GM21526 (cell line): ENCODE measurements at regions not wholly inside any gene's neighbourhood (a gene's known extent, or its start where the extent isn't known, plus 50 kb on each side); places are given as distances from the start of the nearest gene placed in this dataset.

Experiments used
- ATAC-seq: cut with Tn5 transposase; IDR thresholded peaks from one replicate; pipeline ENCODE4 v1.9.1; 2021; ENCODE audit warnings: moderate library complexity; ENCODE audit not compliant: unreplicated experiment, low FRiP score

DNA sequence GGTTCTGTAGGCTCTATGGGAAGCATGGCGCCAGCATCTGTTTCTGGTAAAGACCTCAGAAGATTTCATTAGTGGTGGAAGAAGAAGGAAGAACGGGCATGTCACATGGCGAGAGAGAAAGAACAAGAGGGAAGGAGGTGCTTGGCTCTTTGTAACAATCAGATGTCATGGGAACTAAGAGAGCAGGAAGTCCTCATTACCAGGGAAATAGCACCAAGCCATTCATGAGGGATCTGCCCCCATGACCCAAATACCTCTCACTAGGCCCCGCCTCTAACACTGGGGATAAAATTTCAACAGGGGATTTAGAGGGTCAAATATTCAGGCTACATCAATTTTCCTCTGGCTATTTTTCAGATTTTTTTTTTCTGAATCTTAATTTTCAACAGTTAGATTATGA is 954.3 kb downstream of the SQOR start:
- ATAC-seq, result no peak

DNA sequence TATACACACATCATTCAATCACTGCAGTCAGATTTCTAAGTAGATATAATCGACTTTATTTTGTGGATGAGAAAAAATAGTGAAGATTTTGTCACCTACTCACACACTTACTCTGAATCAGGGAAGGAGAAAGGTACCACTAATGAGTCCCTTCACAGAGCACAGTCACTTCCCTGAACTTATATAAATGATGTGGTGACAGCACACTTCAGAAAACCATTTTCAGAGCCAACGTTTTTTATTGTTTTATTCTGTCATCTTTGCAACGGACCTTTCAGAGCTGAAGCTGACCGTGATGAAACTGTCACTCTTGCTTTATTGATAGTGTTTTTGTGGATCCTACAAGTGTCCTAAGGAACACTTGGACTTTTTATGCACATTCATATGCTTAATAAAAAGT is 956.6 kb downstream of the SQOR start:
- ATAC-seq, result no peak

DNA sequence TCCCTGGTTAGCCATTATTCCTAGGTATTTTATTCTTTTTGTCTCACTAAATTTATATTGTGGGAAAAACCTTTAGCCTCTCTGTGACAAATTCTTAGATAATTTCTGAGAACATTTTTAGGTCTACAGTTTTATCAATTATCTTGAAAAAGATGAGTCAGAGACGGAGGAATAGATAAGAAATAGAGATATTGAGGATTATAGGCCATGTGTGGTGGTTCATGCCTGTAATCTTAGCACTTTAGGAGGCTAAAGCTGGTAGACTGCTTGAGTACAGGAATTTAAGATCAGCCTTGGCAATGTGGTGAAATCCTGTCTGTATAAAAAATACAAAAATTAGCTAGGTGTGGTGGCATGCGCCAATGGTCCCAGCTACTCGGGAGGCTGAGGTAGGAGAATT is 960.2 kb downstream of the SQOR start:
- no peak for ATAC-seq

DNA sequence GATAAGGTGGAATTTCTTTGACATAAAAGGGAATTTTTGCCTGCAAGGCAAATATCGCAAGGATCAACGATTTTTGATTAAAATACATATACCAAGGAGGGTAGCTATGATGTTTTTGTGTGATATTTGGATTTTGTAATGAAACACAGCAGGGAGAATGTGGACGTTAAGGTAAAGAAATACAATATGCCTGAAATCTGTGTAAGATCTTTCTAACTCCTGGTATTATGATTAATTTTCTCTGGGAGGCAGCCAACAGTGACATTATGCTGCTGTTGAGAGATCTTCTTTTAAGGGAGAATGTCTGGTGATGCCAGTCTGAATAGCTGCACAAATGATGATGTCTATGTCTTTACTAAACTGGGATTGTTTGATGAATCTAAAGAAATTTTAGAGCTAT is 972.2 kb downstream of the SQOR start:
- ATAC-seq, result no peak

DNA sequence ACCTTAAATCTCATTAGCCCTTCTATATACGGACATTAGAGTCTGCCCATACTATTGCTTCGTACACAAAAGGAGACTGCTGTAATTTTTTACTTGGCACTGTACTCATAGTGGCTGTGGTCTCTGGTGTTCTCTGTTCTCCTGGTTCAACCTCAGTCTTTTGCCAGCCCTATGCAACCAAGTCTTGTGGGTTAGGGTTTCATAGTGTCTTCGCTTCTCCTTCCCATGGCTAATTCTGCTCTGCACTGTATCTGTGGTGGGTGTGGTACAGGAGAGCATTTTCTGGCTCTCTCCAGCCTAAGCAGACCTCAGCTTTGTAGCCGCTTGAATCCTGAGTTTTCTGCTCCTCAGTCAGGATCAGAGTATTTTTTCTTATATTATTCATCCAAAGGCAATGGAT is 981.2 kb downstream of the SQOR start:
- no peak for ATAC-seq

DNA sequence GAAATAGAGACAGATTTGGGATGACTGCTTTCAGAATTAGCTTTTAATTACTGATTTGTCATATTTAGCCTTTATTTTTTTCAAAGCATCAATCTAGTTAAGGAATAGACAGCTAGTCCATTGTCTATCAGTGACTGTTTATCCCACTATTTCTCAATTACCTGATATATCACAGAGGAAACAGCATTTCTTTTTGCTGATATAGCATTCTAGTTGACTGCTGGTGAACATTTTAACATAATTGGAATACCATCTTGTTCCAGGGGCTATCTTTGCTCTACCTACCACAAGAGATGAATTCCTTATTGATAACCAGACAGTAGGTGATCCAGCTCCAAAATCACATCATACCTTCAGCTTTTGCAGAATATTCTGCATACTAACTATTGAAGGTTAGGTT is 982.7 kb downstream of the SQOR start:
- ATAC-seq, result no peak

DNA sequence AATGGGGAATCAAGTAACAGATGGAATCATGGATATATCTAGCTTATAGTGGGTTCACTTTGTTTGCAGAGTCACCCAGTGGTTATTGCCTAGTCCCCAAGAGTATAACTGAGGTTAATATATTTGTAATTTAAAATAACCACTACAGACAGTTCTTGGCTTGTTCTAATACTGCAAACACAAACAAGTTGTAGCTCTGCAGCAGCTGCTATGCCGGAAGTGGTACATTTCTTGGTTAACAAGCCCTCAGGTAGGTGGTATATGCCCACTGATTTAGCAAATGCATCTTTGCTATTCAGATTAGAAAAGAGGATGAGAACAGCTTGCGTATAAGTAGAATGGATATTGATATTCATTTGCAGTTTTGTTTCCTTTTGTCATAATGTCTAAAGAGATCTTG is 984.2 kb downstream of the SQOR start:
- ATAC-seq, result no peak

DNA sequence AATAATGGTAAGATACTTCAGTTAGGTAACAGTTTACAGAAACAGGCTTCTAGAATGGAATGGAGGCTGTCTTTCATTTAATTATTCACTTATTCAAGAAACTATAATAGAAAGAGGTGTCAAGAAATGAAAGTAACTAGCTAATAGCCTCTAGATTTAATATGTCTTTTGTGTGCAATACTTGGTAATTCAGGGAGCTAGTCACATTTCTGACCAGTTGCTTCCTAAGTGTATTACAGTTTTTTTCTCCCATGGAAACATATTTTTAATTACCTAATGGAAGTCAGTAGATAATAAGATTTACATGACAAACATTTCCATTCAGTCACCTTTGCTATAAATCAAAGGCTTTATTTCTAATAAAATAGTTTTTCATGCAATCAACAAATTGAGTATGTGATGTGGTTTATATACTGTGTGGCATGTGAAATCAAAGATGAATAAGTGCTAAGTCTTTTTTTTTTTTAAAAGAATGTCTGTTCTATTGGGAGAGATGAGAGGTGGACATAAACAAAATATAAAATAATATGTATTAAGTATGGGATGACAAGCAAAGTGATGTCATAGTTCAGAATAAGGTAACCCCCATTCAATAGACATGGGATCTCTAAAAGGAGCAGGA is 985.7 kb downstream of the SQOR start:
- no peak for ATAC-seq

DNA sequence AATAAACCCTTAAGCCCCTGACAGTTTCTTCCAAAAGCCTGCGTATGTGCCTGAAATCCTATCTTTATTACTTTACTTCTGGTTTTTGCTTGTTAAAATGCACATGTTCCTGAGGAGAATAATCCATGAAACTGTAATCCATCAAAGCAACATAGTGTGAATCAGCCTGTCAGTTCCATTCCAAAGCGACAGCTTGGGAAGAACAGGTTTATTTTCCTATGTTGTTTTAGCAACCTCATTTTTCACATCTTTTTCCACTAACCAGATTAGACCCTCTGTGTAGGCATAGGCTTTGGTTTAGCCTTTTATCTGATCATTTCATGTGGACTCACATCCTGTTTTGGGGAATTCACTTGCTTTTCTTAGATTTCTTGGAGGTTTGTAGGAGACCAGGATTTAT is 988.0 kb downstream of the SQOR start:
- ATAC-seq, result no peak

DNA sequence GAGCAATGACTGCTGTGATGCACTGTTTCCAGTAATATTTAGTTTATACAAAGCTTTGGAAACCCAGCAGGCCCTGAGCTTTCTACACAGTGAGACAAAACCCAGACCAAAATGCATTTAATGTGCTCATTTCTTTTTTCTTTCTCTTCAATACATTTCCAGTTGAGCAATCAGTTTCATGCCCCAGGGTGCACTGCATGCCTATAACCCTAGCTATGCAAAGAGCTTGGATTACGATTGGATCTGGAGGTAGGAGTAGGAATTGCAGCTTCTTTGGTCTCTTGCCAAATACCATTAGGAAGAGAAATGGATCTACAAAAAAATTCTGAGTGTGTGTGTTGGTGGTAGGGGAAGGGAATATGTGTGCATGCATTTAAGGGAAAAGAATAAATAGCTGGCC is 1001.4 kb downstream of the SQOR start:
- ATAC-seq, result no peak

DNA sequence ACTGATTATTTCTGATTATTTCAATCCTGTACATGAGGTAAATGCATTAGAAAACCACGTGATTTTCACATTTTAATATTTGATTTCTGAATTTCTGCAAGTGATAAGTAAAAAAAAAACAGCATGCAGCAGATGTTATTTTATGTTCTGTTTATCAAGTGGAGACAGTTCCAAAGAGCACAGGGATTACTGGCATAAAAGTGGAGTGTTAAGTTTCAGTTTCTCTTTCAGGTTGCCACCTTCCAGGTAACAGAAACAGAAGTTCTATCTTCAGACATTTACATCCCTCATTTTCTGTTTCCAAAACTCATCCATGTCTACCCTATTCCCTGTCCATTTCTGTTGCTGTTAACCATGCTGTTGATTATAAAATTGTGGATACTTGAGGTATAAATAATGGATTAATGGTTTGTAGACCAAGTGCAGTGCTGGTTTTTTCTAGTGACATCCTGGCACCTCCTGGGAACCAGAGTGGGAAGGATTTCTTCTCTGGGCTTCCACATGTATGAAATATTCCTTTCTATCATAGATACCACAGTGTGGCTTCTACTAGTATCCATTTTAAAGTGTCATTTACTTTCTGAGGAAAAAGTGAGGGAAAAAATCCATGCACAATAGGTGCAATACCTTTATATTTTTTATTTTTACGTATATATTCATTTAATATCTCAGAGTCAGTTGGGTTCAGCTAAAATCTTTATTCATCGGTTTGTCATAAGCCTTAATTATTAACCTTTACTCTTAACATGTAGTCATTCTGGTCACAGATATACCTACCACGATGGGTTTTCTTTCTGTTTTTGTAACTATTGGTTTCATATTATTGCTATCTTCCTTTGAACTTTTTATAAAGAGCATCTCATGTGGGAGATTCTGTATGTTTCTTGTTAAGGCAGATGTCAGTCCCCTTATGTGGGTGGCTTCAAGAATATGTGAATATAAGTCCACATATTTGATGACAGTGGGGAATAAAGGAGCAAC is 1010.0 kb downstream of the SQOR start:
- ATAC-seq, result no peak

DNA sequence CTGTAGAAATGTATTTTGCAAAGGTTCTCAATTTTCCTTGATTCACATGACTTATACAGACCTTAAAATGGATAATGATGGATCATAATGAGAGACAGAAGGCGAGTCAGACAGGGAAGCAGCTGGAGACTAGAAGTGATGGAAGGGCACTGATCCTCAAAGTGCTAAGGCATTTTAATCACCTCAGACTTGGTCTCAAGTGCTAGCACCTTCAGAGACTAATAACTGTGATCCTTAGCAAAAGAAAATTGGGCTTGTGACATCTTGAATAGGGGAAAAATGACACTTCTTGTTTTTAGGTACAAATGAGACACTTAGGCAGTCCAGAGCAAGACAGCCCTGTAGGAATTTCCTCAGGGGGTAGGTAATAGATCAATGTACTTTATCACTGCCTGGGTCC is 1011.7 kb downstream of the SQOR start:
- no peak for ATAC-seq

DNA sequence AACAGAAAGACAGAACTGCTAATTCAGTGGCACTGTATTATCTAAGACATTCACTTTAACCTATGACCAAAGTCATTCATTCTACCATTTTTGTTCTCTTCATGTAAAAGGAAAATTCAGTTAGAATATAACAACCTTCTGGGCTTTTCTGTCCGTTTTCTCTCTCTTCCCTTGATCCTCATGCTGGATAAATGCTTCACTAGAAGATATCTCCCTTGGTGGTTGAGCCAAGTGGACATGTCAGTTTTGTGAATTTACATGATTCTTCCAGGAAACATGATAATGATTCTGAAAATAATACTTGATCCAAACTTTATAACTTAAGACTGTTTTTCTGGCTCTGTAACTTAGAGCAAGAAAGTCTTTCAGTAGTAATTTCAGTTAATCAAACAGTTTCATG is 1012.2 kb downstream of the SQOR start:
- ATAC-seq, result no peak

DNA sequence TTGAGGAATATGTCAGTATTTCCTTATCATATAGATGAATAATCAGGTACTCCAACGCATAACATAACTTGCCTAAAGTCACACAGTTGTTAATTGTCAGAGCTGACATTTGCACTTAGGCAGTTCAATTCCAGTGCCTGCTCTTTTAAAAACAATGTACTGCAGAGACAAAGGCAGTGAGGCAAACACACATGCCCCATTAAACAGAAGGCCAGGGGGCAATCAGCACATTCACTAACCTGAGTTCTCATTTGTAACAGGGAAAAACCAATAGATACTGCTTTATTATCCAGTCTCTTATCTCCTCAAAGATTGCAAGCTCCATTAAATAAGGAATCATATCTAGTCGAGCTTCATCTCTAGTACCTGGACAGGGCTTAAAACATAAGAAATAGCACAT is 1017.4 kb downstream of the SQOR start:
- ATAC-seq, result no peak

DNA sequence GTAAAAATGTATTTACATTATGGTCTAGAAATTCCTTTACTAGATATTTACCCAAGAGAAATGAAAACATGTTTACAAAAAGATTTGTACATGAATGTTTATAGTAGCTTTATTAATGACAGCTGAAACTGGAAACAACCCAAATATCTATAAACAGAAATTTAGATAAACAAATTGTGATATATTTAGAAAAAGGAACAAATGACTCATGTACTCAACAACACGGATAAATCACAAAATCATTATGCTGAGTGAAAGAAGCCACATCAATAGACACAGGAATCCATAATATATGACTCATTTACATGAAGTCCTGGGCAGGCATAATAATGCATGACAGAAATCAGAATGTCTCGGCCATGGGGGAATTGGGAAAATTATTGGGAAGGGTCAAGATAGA is 1020.2 kb downstream of the SQOR start:
- no peak for ATAC-seq

DNA sequence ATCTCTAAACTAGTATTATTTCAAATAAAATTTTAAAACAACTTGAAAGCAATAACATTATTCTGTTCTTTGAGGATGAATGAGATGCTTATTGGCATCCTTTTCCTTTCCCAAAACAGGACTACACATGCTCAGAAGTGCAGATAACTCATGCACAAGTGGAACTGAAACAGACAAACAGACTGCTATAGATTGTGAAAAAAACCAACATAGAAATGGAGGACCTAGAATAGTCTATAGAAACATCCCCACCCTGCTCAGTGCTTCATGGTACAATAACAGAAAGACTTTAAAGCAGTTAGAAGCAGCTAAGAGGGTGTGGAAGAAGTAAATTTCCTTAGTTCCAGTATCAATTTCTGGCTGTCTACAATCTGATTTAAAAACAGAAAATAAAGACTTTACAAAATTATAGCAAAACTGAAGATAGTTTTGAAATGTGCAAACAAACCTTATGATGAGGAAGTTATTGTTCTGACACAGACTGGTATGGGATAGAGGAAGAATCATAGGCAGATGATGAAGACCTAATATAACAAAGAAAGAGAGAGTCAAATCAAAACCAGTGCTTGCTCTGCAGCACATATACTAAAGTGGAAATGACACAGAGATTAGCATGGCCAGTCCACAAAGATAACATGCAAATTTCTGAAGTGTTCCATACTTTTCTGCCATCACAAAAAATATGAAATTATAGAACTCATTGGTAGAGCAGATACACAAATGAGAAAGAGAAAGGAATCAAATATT is 1025.4 kb downstream of the SQOR start:
- ATAC-seq, result no peak

DNA sequence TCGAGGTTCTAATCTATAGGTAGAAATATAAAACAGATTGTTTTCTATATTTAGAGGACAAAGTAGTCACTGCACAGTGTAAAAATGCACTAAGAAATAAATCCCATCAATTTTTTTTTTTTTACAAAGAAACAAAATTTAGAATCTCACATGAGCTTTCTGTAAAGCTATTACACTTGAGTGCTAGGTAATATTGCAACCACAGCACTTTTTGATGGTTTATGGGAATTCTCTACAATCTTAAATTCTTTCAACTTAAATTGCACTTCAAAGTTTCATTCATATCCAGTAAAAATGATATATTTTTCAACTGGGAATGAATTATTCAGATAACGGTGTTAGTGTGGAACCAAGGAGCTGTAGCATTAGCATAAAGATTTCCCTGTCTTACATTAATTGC is 1035.4 kb downstream of the SQOR start:
- no peak for ATAC-seq

DNA sequence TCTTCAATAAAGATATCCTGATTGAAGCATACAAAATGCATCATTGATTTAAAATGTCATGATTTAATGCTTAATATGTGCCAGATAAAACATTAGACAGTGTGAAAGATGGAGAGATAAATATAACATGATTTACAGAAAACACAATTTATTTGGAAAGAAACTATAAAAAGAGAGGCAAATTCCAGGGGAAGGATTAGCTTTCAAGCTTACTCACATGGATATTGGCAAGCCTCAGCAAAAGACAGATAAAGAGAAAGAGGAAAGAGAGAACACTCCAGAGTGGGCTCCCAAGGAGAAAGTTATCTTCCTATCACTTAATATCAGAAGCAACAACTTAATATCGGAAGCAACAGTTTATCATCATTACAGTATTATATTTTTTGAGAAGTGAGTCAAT is 1036.5 kb downstream of the SQOR start:
- no peak for ATAC-seq

DNA sequence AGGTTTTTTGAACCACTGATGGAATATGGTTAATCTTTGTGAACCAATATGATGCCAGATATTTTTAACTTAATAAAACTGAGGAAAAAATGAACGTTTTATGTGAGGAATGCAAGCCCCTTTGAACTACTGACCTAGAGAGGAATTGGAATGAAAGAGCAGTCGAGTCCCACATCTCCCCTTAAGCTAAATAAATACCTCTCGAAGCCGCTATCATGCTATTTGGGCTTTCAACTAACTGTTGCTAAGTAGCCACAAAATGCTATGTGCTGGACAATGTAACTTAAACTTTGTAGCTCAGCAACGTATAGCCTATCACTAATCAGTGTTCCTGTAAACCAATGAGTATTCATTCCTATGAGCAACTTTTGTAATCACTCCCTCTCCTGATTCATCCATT is 1037.2 kb downstream of the SQOR start:
- no peak for ATAC-seq

DNA sequence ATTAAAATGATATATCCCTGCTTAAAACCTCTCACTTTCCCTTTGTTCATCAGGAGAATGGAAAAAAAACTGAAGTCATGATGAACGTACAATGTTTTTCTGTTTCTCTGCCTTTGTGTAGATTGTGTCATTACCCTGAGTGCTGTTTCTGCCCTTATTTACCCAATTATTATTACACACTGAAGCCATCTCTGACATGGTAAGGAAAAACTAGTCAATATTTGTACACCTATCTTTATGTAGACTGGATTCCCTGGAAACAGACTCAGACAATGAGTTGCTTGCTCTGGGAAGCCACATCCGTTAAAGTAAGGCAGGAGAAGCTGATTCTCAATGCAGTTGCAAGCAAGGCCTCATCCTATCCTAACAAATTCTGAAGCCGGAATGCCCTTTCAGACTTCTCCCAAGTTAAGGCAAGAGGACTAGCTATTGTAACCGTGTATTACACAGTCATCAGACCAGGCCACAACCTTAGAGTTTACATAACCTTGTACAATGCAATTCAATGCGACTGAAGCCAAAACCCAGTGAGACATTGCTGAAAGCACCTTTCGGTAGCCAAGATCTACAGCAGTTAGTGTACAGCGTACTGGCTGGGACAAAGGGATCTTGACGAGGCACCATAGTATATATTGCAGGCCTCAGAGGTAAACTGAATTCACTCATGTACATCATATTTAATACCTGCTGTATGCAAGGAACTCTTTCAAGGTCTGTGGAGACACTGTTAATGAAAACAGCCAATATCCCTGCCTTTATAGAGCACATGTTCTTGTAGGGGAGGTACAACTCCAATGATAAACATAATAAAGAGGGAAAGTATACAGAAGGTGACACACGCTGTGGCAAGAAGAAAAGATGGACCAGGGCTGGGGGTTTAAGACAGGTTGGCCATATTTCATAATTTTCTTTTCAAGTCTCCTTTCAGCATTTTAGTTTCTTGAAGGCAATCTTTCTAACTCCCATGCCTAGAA is 1040.8 kb upstream of the SEMA6D start:
- no peak for ATAC-seq
